GM18505 (cell line): ENCODE measurements at regions not wholly inside any gene's neighbourhood (a gene's known extent, or its start where the extent isn't known, plus 50 kb on each side); places are given as distances from the start of the nearest gene placed in this dataset.
"Not testable (repeated sequence)": the region's sequence is repeated elsewhere in the genome, so short reads cannot be mapped to it uniquely, and the experiment has no call there.

Experiments
- ATAC-seq: cut with Tn5 transposase; IDR thresholded peaks from one replicate; pipeline ENCODE4 v1.9.1; 2021; ENCODE audit not compliant: unreplicated experiment
- POLR2A ChIP-seq: IDR thresholded peaks from 4 replicates; pipeline ENCODE4 v1.6.1; 2011; ENCODE audit warnings: borderline replicate concordance; ENCODE audit not compliant: insufficient read depth, insufficient read length; ENCODE audit errors: extremely low read depth

- no peak for ATAC-seq
- no peak for TF ChIP-seq POLR2A
Observed at GRCh38 chr6:101163611-101164010, 229.9 kb upstream of the GRIK2 start.

GRCh38 chr6:101167638-101168037 lies 225.9 kb upstream of the GRIK2 start:
- no peak for TF ChIP-seq POLR2A
- ATAC-seq = no peak

- not testable (repeated sequence) for ATAC-seq
Observed at GRCh38 chr6:101171049-101171448, 222.5 kb upstream of the GRIK2 start.

DNA sequence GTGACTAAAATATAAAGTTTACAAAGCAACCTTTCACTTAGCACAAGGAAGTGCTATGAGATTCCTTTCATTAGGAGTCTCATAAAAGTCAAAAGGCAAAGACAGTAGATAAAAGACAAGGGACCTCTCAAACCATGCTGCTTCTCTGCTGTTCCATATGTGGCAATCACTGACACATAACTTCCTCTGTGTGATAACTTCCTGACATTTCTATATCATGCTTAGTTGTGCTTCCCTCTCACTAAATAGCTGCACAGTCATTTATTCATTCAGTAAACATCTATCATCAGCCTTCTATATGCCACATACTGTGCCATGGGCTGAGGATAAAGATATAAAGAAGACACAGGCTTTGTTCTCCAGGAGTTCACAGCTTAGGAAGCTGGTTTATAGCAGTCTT lies 214.8 kb upstream of the GRIK2 start:
- TF ChIP-seq POLR2A = no peak
- ATAC-seq = no peak

- no peak for ATAC-seq
- TF ChIP-seq POLR2A = no peak
Observed at GRCh38 chr6:101181006-101181405, 212.5 kb upstream of the GRIK2 start.

- ATAC-seq = not testable (repeated sequence)
Observed at GRCh38 chr6:101188285-101188798, 205.2 kb upstream of the GRIK2 start.

DNA sequence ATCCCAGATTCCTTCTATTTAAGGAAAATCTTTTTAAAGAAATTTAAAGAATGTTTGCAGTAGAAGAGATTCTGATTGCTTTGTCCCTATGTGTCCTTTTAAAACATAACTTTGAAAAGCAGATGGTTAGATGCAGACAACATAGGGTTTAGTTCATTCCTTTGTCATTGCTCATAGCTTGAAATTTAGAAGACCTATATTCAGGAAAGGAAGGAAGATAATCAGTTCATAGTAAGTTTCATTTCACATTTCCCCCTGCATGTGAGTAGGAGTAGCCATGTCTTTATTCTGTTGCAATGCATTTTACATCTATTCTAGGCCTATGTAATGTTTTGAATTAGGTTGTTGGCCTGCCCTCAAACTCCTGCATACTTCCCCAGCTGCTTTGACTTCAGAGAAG lies 197.9 kb upstream of the GRIK2 start:
- TF ChIP-seq POLR2A = no peak
- no peak for ATAC-seq

GRCh38 chr6:101199441-101199840 lies 194.1 kb upstream of the GRIK2 start:
- ATAC-seq = no peak
- TF ChIP-seq POLR2A = no peak

- no peak for ATAC-seq
- no peak for TF ChIP-seq POLR2A
Observed at GRCh38 chr6:101202867-101203374, 190.6 kb upstream of the GRIK2 start.

DNA sequence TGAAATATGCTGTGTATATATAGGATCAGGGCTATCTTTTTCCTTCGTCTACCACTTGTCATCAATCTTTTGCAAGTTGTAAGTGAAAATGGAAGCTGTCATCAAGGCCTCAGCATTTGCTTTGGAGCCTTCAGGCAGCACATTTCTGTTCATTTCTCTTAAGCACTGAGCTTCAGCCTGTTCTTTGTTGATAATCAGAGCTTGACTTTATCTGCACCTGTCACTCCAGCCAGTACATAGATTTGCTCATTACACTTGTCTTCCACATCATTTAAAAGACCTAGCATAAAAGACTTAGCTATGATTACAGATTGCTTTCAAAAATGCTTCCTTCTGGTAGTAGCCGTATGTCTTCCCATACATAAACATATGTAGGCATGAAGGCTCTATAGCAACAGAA lies 189.8 kb upstream of the GRIK2 start:
- TF ChIP-seq POLR2A = no peak
- ATAC-seq = no peak

DNA sequence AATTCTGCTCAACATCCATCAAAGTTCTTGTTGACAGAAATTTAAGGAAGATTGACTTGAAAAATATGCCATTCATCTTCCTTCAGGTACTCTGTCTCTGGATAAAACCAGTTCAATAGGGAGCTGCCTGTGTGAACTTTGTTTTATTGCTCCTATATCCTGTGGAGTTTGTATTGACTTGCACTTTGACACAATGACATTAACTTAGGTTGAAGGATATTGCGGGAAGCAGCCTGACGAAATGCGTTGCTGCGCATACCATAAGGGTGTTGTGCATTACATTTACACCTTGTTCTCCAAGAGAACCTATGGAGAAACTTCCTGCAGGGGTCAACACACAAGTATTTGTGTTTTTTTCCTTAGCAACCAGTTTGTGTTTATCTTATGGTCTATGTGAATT lies 185.4 kb upstream of the GRIK2 start:
- no peak for TF ChIP-seq POLR2A
- ATAC-seq = no peak

DNA sequence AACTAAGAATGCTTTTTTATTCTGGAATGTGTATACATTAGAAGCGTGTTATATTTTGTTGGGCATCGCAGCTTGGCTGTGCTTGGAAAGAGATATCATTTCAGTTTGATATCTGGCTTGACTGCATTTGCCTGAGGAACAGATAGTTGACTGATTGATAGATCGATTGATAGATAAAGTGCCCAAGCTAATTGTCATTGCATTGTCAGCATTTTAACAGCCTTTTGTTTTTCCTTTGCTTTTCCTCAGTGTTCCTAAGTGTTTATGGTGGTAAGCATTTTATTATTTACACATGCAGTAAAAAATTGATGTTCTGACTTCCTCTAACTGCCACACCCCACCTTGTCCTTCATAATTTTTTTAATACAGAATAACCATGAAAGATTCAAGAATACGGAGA lies 180.9 kb upstream of the GRIK2 start:
- TF ChIP-seq POLR2A = no peak

GRCh38 chr6:101222007-101222406 lies 171.5 kb upstream of the GRIK2 start:
- no peak for ATAC-seq
- TF ChIP-seq POLR2A = no peak

More for the DNA sequence above, 180.9 kb upstream of the GRIK2 start:
- no peak for ATAC-seq

DNA sequence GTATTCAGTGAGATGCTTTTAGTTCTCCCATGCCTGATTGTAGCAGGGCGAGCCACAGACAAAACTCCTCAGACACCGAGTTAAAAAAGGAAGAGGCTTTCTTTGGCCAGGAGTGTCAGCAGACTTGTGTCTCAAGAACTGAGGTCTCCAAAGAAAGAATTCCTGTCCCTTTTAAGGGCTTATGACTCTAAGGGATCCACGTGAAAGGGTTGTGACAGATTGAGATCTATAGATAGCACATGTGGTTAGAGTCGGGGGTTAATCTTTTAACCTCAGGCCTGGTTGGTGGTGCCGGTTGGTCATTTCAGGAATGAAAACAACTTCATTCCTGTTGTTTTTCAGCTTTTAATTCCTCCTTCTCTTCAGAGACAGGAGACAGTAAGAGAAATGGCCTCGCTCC lies 168.8 kb upstream of the GRIK2 start:
- TF ChIP-seq POLR2A = no peak
- no peak for ATAC-seq

DNA sequence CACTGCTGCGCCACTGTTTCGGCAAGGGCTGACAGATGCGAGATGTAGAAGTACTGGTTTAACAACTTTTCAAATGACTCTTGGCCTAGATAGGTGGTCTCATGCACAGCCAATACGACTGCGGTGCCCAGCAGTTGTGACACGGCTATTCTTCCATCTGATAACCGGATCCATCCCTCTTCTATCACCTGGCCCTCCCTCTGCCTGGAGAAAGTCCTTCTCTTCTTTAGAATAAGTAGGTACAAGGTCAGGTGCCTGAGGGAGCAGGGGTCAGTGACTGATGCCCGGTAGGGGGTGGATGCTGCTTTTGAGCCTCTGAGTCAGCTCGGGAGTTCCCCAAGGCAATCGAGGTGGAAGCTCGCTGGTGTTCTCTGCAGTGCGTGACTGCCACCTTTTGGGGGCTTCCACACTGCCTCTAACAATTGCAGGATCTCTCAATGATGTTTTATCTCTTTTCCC lies 166.8 kb upstream of the GRIK2 start:
- no peak for TF ChIP-seq POLR2A
- ATAC-seq = no peak
